Erythroblast (primary cell): ENCODE measurements at regions not wholly inside any gene's neighbourhood (a gene's known extent, or its start where the extent isn't known, plus 50 kb on each side); places are given as distances from the start of the nearest gene placed in this dataset.

Experiments
- GATA1 ChIP-seq: IDR thresholded peaks from 2 replicates; pipeline ENCODE4 v1.6.1; 2011; ENCODE audit warnings: low read depth, mild to moderate bottlenecking, control low read depth, low read length, moderate library complexity
- POLR2A ChIP-seq: IDR thresholded peaks from 2 replicates; pipeline ENCODE4 v1.6.1; 2011; ENCODE audit warnings: mild to moderate bottlenecking, low read length

- no peak for TF ChIP-seq POLR2A
- TF ChIP-seq GATA1, result no peak
Observed at GRCh38 chr22:47583959-47584562, 821.6 kb downstream of the TBC1D22A start.
